HG02798 (cell line): ENCODE measurements at regions not wholly inside any gene's neighbourhood (a gene's known extent, or its start where the extent isn't known, plus 50 kb on each side); places are given as distances from the start of the nearest gene placed in this dataset.
"Not testable (repeated sequence)": the region's sequence is repeated elsewhere in the genome, so short reads cannot be mapped to it uniquely, and the experiment has no call there.

Source experiments
- ATAC-seq: cut with Tn5 transposase; IDR thresholded peaks from one replicate; pipeline ENCODE4 v1.9.1; 2021; ENCODE audit warnings: mild to moderate bottlenecking; ENCODE audit not compliant: unreplicated experiment, poor library complexity

GRCh38 chr9:81455462-81456219, 233.7 kb downstream of the TLE1 start:
- no peak for ATAC-seq

DNA sequence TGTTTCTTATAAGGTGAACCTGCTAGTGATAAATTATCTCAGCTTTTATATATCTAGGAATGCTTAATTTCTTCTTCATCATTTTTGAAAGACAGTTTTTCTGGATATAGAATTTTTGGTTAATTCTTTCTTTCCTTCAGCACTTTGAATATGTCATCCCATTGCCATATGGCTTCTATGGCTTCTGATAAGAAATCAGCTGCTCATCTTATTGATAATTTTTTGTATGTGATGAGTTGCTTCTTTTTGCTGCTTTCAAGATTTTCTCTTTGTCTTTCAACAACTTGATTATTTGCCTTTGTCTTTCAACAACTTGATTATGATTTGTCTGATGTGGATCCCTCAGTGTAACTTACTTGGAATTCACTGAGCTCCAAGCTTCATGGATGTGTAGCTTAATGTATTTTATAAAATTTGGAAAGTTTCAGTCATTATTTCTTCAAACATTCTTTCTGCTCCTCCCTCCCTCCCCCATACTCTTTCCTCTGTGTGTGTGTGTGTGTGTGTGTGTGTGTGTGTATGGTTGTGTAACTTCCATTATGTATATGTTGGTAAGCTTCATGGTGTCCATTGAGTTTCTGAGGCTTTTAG, 243.9 kb downstream of the TLE1 start:
- no peak for ATAC-seq

- no peak for ATAC-seq
These were observed 257.7 kb downstream of the TLE1 start for GRCh38 chr9:81431641-81432040.

- no peak for ATAC-seq
These were observed 258.6 kb downstream of the TLE1 start for GRCh38 chr9:81430727-81431126.

DNA sequence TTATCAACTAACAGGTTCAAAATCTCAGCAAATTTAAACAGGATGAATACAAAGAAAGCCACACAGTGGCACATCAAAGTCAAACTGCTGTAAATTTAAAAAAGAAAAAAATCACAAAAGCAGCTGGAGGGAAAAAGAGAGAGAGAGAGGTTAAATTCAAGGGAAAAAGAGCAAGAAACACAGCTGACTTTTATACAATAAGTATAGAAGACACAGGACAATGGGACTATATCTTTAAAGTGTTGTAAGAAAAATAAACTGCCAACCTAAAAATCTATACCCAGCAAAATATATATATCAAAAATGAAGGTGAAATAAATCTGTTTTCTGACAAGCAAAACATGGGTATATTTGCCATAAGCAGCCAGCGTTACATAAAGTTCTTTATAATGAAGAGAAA, 261.5 kb downstream of the TLE1 start:
- ATAC-seq: no peak

DNA sequence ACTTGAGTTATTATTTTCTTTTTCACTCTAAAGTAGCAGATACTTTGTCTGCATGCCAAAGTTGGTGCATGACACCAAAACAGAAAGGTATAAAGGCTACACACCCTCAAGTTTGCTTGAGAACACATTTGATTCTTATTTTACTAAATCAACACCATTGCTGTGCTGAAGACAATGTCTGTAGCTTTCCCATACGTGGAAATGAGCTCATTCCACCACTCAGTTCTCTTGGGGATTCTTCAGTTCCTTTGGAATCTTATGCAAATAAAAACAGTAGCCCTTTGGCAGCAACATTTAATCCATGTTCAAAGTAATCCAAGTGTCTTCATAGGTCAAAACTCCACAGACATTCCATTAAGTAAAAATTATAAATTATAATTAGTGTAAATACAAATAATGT, 264.9 kb downstream of the TLE1 start:
- ATAC-seq: no peak

- ATAC-seq: no peak
These were observed 265.6 kb downstream of the TLE1 start for GRCh38 chr9:81423589-81424326.

DNA sequence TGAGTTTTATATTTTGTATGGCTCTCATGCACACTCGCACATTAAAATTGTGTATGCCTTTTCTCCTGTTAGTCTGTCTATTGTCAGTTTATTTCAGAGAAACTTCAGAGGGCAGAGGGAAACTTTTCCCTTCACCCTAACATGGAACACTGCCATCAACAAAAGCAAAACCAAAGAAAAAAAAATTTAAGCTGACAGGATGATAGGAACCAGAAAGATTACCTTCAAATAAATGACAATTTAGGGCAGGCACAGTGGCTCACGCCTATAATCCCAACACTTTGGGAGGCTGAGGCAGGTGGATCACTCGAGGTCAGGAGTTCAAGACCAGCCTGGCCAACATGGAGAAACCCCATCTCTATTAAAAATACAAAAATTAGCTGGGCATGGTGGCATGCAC, 268.3 kb downstream of the TLE1 start:
- ATAC-seq: not testable (repeated sequence)

GRCh38 chr9:81420024-81420423, 269.3 kb downstream of the TLE1 start:
- ATAC-seq: no peak

DNA sequence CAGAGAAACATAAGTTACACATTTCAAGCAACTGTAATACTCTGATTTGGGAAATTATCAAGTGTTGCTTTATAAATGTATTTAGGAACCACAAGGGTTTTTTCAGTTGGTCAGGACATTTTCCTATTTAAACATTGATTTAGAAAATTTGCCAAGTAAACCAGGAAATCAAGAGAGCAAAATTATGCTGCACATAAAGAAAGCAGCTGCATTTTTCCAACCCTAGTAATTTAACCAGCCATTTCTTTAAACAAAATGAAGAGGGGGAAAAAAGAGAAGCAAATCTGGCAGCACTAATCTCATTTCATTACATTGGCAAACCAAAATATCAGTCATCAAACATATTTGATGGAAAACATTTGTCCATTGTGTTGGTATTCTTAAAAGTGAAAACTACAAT, 271.4 kb downstream of the TLE1 start:
- ATAC-seq: no peak

GRCh38 chr9:81417299-81417675, 272.1 kb downstream of the TLE1 start:
- ATAC-seq: no peak

GRCh38 chr9:81416476-81417298, 272.7 kb downstream of the TLE1 start:
- no peak for ATAC-seq

GRCh38 chr9:81414836-81415235, 274.5 kb downstream of the TLE1 start:
- ATAC-seq: no peak

DNA sequence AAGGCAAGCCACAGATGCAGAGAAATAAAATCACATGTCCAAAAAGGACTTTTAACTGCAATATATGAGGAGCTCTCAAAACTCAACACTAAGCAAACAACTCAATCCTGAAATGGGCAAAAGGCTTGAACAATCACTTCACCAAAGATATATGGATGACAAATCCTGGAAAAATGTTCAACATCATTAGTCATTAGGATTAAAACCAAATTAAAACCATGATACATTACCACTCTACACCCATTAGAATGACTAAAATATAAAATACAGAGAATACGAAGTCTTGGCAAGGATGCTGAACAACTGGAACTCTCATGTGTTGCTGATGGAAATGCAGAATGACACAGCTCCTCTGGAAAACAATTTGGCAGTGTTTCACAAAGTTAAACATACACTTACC, 277.4 kb downstream of the TLE1 start:
- ATAC-seq: no peak

DNA sequence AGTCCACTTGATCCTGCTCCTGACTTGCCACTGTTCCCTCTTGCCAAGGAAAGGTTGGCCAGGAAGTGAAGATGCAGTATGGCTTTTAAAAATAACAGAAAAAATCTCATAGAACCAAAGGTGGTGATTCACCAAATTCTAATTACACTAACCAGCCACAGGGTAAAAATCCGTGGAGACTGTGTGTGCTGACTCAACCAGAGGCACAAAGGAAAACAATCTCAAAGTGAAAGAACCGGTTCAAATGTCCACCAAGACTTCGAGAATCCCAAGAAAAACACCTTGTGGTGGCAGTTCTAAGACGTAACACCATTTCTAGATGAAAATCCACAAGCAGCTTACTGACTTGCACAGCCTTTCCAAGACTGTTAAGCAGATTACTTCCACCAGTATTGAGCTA, 279.1 kb downstream of the TLE1 start:
- ATAC-seq: no peak

- no peak for ATAC-seq
These were observed 280.4 kb downstream of the TLE1 start for GRCh38 chr9:81408951-81409350.

GRCh38 chr9:81404931-81405598, 284.3 kb downstream of the TLE1 start:
- no peak for ATAC-seq

DNA sequence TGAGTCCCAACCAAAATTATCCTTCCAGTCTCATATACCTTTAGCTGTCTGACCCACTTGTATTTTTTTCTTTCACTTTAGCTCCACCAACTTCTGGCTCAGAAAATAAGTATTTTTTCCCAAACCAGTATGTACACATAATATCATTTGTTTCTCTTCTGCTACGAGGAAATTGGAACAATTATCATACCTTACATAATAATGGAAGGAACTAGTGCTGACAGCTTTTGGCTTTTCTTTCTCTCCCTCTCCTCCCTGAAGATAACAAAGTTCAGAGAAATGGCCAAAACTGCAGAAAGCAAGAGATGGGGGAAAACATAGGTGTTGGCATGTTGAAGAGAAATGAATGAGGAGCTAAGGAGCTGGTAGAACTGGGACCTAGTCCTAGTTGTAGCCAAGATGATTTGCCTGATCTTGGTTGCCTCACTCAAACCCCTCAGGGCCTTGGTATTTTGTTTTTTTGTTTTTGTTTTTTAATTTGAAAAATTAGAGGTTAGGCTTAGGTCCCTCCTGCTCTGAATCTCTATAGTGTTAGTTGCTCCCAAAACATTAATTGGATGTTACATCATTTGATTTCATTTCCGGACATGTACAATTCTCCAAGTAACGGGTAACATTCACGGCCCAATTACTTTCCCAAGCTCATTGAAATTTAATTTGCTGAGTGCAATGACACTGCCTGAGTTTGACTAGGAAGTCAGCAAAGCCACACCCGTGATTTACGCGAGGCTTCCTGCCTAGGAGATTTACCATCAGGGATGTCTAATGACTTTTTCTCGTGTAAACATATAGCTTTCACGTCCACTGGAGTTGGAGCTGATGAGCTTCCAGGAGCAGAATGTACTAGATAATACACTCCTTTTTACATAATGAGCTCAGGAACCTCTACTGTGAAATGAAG, 291.6 kb downstream of the TLE1 start:
- no peak for ATAC-seq

- ATAC-seq: no peak
These were observed 292.8 kb downstream of the TLE1 start for GRCh38 chr9:81396528-81396927.
